Tibial artery (tissue), 4 donors: ENCODE measurements at regions not wholly inside any gene's neighbourhood (a gene's known extent, or its start where the extent isn't known, plus 50 kb on each side); places are given as distances from the start of the nearest gene placed in this dataset.

Source experiments
- DNase-seq, 2 donors: peaks; one replicate each; pipeline ENCODE4 v3.0.0-alpha.2; 2019
- H3K27ac ChIP-seq, 2 donors: fragments of 200-600 bp; sonication (generic) in 1 of 2; 1 replicate in 1 of 2; 2 replicates in 1 of 2; pipeline ENCODE4 v1.5.1; 2018 to 2019; ENCODE audit warnings: mild to moderate bottlenecking in 1 of 2
- H3K27me3 ChIP-seq, 2 donors: fragments of 200-600 bp; sonication (generic) in 1 of 2; one replicate each; pipeline versions ENCODE4 v1.5.1 to v1.6.0; 2016 to 2019
- H3K36me3 ChIP-seq, 3 donors: fragments of 200-600 bp; sonication (generic) in 2 of 3; one replicate each; pipeline ENCODE4 v1.5.1; 2016 to 2019; ENCODE audit warnings: mild to moderate bottlenecking in 2 of 3
- H3K4me1 ChIP-seq, 4 donors: fragments of 200-600 bp; sonication (generic) in 2 of 4; 1 replicate in 3 of 4; 2 replicates in 1 of 4; pipeline ENCODE4 v1.5.1; 2016 to 2019
- H3K4me3 ChIP-seq, 2 donors: fragments of 200-600 bp; sonication (generic) in 1 of 2; 1 replicate in 1 of 2; 2 replicates in 1 of 2; pipeline ENCODE4 v1.5.1; 2018 to 2019; ENCODE audit warnings: mild to moderate bottlenecking in 2 of 2
- H3K9me3 ChIP-seq, 3 donors: fragments of 200-600 bp; sonication (generic) in 1 of 3; one replicate each; pipeline ENCODE4 v1.5.1; 2016 to 2019
- intact Hi-C: fragments of 100-400 bp; cut with DNase I; formaldehyde crosslinking; loops from one replicate; pipeline ENCODE4 v1.15.0; 2023; ENCODE audit warnings: low total_unique reads
- TF ChIP-seq, protein P1 (sequence below), 2 experiments: fragments of 200-600 bp in 1 of 2; fragments of 450-650 bp in 1 of 2; IDR thresholded peaks; one replicate each; pipeline ENCODE4 v1.5.1; 2017 to 2019; ENCODE audit warnings: antibody characterized with exemption in 2 of 2, mild to moderate bottlenecking in 1 of 2, moderate library complexity in 1 of 2

DNA sequence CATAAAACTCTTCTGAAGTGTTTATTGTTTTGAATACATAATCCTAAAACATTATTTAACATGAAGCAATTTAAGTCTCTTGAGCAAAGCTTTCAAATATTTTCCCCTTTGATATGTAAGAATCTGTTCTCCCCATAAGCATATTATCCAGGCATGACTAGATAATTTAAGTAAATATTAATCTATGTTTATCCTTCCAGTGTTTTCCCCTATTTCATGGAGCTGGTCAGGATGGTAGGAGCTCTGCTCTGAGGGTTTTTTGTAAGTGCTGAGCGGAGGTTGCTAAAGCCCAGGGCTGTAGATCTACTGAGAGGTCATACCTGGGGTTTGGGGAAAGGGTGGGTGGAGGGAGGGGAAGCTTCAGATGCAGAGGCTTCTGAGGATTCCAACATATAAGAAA lies 258.9 kb upstream of the SFRP2 start:
- no peaks in the 10 kb centered on the region for H3K9me3 ChIP-seq
- no peak overlapping the region for H3K4me3 ChIP-seq
- no peaks in the 10 kb centered on the region for H3K36me3 ChIP-seq
- intact Hi-C loops, result no loop called here
- TF ChIP-seq, protein P1, sequence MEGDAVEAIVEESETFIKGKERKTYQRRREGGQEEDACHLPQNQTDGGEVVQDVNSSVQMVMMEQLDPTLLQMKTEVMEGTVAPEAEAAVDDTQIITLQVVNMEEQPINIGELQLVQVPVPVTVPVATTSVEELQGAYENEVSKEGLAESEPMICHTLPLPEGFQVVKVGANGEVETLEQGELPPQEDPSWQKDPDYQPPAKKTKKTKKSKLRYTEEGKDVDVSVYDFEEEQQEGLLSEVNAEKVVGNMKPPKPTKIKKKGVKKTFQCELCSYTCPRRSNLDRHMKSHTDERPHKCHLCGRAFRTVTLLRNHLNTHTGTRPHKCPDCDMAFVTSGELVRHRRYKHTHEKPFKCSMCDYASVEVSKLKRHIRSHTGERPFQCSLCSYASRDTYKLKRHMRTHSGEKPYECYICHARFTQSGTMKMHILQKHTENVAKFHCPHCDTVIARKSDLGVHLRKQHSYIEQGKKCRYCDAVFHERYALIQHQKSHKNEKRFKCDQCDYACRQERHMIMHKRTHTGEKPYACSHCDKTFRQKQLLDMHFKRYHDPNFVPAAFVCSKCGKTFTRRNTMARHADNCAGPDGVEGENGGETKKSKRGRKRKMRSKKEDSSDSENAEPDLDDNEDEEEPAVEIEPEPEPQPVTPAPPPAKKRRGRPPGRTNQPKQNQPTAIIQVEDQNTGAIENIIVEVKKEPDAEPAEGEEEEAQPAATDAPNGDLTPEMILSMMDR (IDR thresholded peaks at IDR 0.05), result no peak
- DNase-seq, result no peak
- H3K27me3 ChIP-seq, result no peaks in the 10 kb centered on the region
- H3K4me1 ChIP-seq, result no peaks in the 10 kb centered on the region
- H3K27ac ChIP-seq, result no peak overlapping the region

DNA sequence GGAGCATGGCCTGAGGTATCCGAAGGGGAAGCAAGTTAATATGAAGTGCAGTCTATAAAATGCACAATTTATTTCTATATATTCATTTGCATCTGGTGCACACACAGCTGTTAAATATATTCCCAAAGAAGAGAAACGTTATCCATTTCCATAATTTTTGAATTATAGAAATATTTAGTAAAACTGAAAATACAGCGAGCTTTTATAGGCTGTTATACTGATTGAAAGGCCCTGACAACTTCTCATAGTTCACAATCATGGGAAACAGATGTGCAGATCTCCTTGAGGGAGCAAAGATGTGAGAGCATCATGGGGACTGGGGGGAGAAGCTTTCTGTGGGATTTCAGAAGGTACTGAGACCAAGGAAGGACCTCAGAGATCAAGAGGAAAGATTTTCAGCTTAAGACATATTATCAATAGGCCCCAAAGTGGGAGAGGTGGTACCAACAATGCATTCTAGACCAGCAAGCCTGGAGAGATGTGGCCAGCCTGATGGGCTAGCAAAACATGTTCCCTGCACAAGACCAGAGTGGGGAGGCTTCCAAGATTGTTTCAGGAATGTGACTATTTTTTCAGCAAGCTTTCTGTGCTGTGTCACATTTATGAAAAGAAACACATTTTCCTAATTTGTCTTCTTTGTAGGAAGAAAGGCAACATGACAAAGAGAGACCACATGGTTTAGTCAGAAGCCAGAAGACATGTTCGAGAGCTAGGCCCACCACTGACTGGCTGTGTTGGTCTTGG lies 256.0 kb upstream of the SFRP2 start:
- no peaks in the 10 kb centered on the region for H3K4me1 ChIP-seq
- intact Hi-C loops, result no loop called here
- H3K36me3 ChIP-seq, result no peaks in the 10 kb centered on the region
- no peak overlapping the region for H3K27ac ChIP-seq
- no peaks in the 10 kb centered on the region for H3K9me3 ChIP-seq
- DNase-seq, result no peak
- TF ChIP-seq, protein P1 (IDR thresholded peaks at IDR 0.05), result no peak
- no peaks in the 10 kb centered on the region for H3K27me3 ChIP-seq
- no peak overlapping the region for H3K4me3 ChIP-seq

- intact Hi-C loops, result no loop called here
Observed at GRCh38 chr4:154044108-154044531, 255.2 kb upstream of the SFRP2 start.

GRCh38 chr4:154041640-154042039 lies 252.8 kb upstream of the SFRP2 start:
- H3K9me3 ChIP-seq, result no peaks in the 10 kb centered on the region
- no peak overlapping the region for H3K27ac ChIP-seq
- no peaks in the 10 kb centered on the region for H3K36me3 ChIP-seq
- TF ChIP-seq, protein P1 (IDR thresholded peaks at IDR 0.05), result no peak
- intact Hi-C loops, result no loop called here
- H3K27me3 ChIP-seq, result no peaks in the 10 kb centered on the region
- H3K4me3 ChIP-seq, result no peak overlapping the region
- no peaks in the 10 kb centered on the region for H3K4me1 ChIP-seq
- DNase-seq, result no peak

More at GRCh38 chr4:154044108-154044531, 255.2 kb upstream of the SFRP2 start:
- no peak overlapping the region for H3K4me3 ChIP-seq
- H3K36me3 ChIP-seq, result no peaks in the 10 kb centered on the region
- no peak overlapping the region for H3K27ac ChIP-seq
- no peaks in the 10 kb centered on the region for H3K4me1 ChIP-seq
- H3K9me3 ChIP-seq, result no peaks in the 10 kb centered on the region
- DNase-seq, result no peak
- TF ChIP-seq, protein P1 (IDR thresholded peaks at IDR 0.05), result no peak
- H3K27me3 ChIP-seq, result no peaks in the 10 kb centered on the region

GRCh38 chr4:154039435-154040343 lies 250.8 kb upstream of the SFRP2 start:
- no peak for DNase-seq
- Histone ChIP-seq H3K27me3 (no peaks in the 10 kb centered on the region), H3K36me3 (no peaks in the 10 kb centered on the region), H3K9me3 (no peaks in the 10 kb centered on the region), H3K4me1 (no peaks in the 10 kb centered on the region), H3K27ac (no peak overlapping the region), H3K4me3 (no peak overlapping the region)
- intact Hi-C loops, result no loop called here
- TF ChIP-seq, protein P1 (IDR thresholded peaks at IDR 0.05), result no peak
